HuH-7 (cell line): ENCODE measurements at regions not wholly inside any gene's neighbourhood (a gene's known extent, or its start where the extent isn't known, plus 50 kb on each side); places are given as distances from the start of the nearest gene placed in this dataset.
"Not testable (repeated sequence)": the region's sequence is repeated elsewhere in the genome, so short reads cannot be mapped to it uniquely, and the experiment has no call there.

ENCODE experiments used
- DNase-seq: peaks from one replicate; pipeline ENCODE4 v3.0.0; 2011; ENCODE audit warnings: low spot score

- no peak for DNase-seq
Observed at GRCh38 chr3:29143151-29143550, 137.7 kb upstream of the RBMS3 start.

GRCh38 chr3:29144361-29144760, 136.5 kb upstream of the RBMS3 start:
- DNase-seq, result no peak

GRCh38 chr3:29144807-29145206, 136.1 kb upstream of the RBMS3 start:
- no peak for DNase-seq

GRCh38 chr3:29145360-29145759, 135.5 kb upstream of the RBMS3 start:
- no peak for DNase-seq

GRCh38 chr3:29152379-29152778, 128.5 kb upstream of the RBMS3 start:
- no peak for DNase-seq

- DNase-seq, result no peak
Observed at GRCh38 chr3:29153811-29154210, 127.1 kb upstream of the RBMS3 start.

GRCh38 chr3:29156086-29156715, 124.7 kb upstream of the RBMS3 start:
- no peak for DNase-seq

GRCh38 chr3:29164825-29165224, 116.0 kb upstream of the RBMS3 start:
- no peak for DNase-seq

- DNase-seq, result no peak
Observed at GRCh38 chr3:29167180-29167579, 113.7 kb upstream of the RBMS3 start.

GRCh38 chr3:29168081-29168480, 112.8 kb upstream of the RBMS3 start:
- DNase-seq, result no peak

- no peak for DNase-seq
Observed at GRCh38 chr3:29168696-29169095, 112.2 kb upstream of the RBMS3 start.

- no peak for DNase-seq
Observed at GRCh38 chr3:29169451-29169850, 111.4 kb upstream of the RBMS3 start.

GRCh38 chr3:29171043-29171990, 109.6 kb upstream of the RBMS3 start:
- DNase-seq, result no peak

GRCh38 chr3:29176501-29176900, 104.4 kb upstream of the RBMS3 start:
- DNase-seq, result no peak

- DNase-seq, result no peak
Observed at GRCh38 chr3:29178809-29179793, 101.8 kb upstream of the RBMS3 start.

GRCh38 chr3:29181149-29181780, 99.6 kb upstream of the RBMS3 start:
- no peak for DNase-seq

- DNase-seq, result no peak
Observed at GRCh38 chr3:29181872-29182271, 99.0 kb upstream of the RBMS3 start.

GRCh38 chr3:29182828-29183227, 98.0 kb upstream of the RBMS3 start:
- not testable (repeated sequence) for DNase-seq

GRCh38 chr3:29183346-29184087, 97.4 kb upstream of the RBMS3 start:
- no peak for DNase-seq

GRCh38 chr3:29185706-29186105, 95.2 kb upstream of the RBMS3 start:
- no peak for DNase-seq

GRCh38 chr3:29186131-29186599, 94.7 kb upstream of the RBMS3 start:
- DNase-seq, result no peak
